NCI-H226 (cell line): ENCODE measurements at regions not wholly inside any gene's neighbourhood (a gene's known extent, or its start where the extent isn't known, plus 50 kb on each side); places are given as distances from the start of the nearest gene placed in this dataset.

Source experiments
- DNase-seq: peaks from one replicate; pipeline ENCODE4 v3.0.0-alpha.2; 2015

- DNase-seq: no peak
Observed at GRCh38 chr5:38029397-38030065, 189.7 kb upstream of the GDNF start.

- DNase-seq: no peak
Observed at GRCh38 chr5:38023799-38024198, 184.0 kb upstream of the GDNF start.

GRCh38 chr5:38023371-38023770, 183.5 kb upstream of the GDNF start:
- DNase-seq: no peak

GRCh38 chr5:38022631-38023030, 182.8 kb upstream of the GDNF start:
- DNase-seq: no peak

GRCh38 chr5:38018016-38018415, 178.2 kb upstream of the GDNF start:
- no peak for DNase-seq

- DNase-seq: no peak
Observed at GRCh38 chr5:38013107-38013506, 173.3 kb upstream of the GDNF start.

GRCh38 chr5:38011668-38012188, 171.9 kb upstream of the GDNF start:
- DNase-seq: no peak

- no peak for DNase-seq
Observed at GRCh38 chr5:38009749-38010358, 170.0 kb upstream of the GDNF start.

GRCh38 chr5:38008198-38008597, 168.4 kb upstream of the GDNF start:
- no peak for DNase-seq

GRCh38 chr5:37999593-37999992, 159.8 kb upstream of the GDNF start:
- no peak for DNase-seq

- no peak for DNase-seq
Observed at GRCh38 chr5:37996918-37997317, 157.1 kb upstream of the GDNF start.

- DNase-seq: no peak
Observed at GRCh38 chr5:37994729-37995128, 154.9 kb upstream of the GDNF start.

GRCh38 chr5:37991301-37992299, 151.8 kb upstream of the GDNF start:
- DNase-seq: no peak

- DNase-seq: no peak
Observed at GRCh38 chr5:37989884-37990283, 150.0 kb upstream of the GDNF start.

- DNase-seq: no peak
Observed at GRCh38 chr5:37988454-37989046, 148.7 kb upstream of the GDNF start.

GRCh38 chr5:37984300-37984699, 144.5 kb upstream of the GDNF start:
- no peak for DNase-seq

GRCh38 chr5:37983463-37983862, 143.6 kb upstream of the GDNF start:
- no peak for DNase-seq

- no peak for DNase-seq
Observed at GRCh38 chr5:37979559-37979958, 139.7 kb upstream of the GDNF start.

GRCh38 chr5:37975531-37975930, 135.7 kb upstream of the GDNF start:
- DNase-seq: peak; percentile 3

GRCh38 chr5:37971483-37972024, 131.7 kb upstream of the GDNF start:
- no peak for DNase-seq

GRCh38 chr5:37966871-37967270, 127.0 kb upstream of the GDNF start:
- DNase-seq: no peak

GRCh38 chr5:37966291-37966690, 126.5 kb upstream of the GDNF start:
- DNase-seq: no peak

GRCh38 chr5:37962389-37962788, 122.5 kb upstream of the GDNF start:
- DNase-seq: no peak
